ENCODE measurements at regions not wholly inside any gene's neighbourhood (a gene's known extent, or its start where the extent isn't known, plus 50 kb on each side); places are given as distances from the start of the nearest gene placed in this dataset.

DNA sequence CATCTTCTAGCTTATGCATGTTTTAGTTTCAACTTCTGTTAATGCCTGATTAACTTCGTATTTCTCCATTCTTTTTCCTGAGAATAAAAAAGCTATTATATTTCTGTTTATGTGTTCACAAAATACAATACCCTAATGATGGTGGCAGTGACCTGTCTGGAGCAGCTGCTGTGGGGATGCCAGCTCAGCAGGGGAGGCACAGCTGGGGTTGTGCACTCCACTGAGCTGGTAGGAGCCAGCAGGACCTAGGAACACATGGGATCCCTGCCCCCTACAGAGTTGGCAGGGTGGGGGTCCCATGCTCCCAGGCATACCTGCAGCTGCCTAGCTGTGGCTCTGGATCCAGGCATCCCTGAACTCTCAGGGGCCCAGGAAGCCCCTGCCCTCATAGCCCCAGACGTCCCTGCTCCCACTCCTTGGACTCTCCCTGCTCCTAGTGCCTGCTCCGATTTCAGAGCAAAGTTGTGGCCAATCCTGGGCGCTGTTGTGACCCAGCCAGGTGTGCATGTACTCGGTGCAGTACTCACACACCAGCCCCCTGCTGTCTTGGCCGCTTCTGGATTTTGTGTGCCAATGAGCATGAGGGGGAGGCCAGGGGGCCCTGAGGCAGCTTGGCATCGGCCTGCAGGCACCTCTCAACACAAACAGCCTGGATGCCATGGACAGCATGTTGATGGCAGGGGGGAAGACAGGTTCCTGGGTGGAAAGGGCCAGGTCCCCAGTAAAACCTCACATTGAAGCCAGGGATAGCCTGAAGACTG lies 546.0 kb downstream of the ZNF804A start:
- WGBS (ENCODE audit: low lambda C conversion rate, missing lambda C conversion rate) = 81% methylated on average over 7 of the region's 7 CpGs
- Histone ChIP-seq H2AFZ (no peak overlapping the region), H3K27me3 (no peaks in the 10 kb centered on the region), H4K20me1 (ENCODE audit: insufficient read depth, poor library complexity, severe bottlenecking) (no peaks in the 10 kb centered on the region), H3K9me3 (ENCODE audit: low read depth) (no peaks in the 10 kb centered on the region), H3K4me3 (no peak overlapping the region), H3K4me1 (ENCODE audit: insufficient read depth) (no peaks in the 10 kb centered on the region), H3K27ac (no peak overlapping the region), H3K4me2 (no peak overlapping the region), H3K9me2 (replicated peaks; ENCODE audit: insufficient read depth) (no peaks in the 10 kb centered on the region), H3K36me3 (replicated peaks; ENCODE audit: insufficient read depth, low read depth) (no peaks in the 10 kb centered on the region), H3K79me2 (no peaks in the 10 kb centered on the region)
- DNase-seq (ENCODE audit: low spot score) = no peak
- no peak for TF ChIP-seq EZH2phosphoT487 (IDR thresholded peaks at IDR 0.05; ENCODE audit: low read depth, severe bottlenecking, unreplicated experiment)
- no peak for TF ChIP-seq EZH2 (IDR thresholded peaks at IDR 0.05; ENCODE audit: borderline replicate concordance)

DNA sequence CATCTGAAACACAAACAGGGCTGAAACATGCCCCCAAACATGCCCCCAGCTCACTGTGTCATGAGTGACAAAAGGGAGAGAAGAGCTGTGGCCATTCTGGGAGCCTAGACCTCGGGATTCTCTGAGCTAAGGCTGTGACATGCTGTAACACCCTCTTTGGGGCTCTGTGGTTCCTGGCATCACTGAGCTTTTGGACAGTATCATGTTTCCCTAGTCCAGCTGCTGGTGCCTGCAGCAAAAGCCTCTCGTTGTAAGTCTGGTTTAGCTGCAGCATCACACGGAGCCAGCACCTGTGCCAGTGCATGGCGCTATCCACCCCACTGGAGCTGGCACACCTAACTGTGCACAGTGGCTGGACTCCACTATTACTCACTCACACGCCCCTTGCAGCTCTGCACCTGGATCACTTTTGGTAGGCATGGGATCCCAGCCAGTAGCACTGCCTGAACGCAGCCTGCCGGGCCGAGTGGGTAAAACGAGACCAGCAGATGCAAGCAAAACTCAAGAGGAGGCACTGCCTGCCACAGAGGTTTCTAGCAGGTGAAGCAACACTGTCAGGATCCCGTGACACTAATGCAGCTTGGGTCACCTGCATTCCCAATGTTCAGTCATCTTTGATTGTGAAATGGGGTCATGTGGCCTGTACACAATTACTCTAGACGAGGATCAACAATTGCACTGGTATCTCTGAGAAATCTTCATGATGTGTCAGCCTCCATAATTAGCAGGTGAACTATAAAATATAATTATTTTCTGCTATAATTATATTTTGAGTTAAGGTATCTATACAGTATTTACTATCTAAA lies 547.2 kb downstream of the ZNF804A start:
- Histone ChIP-seq H2AFZ (no peak overlapping the region), H3K9me2 (replicated peaks; ENCODE audit: insufficient read depth) (no peaks in the 10 kb centered on the region), H3K36me3 (replicated peaks; ENCODE audit: insufficient read depth, low read depth) (no peaks in the 10 kb centered on the region), H3K27me3 (no peaks in the 10 kb centered on the region), H3K27ac (no peak overlapping the region), H4K20me1 (ENCODE audit: insufficient read depth, poor library complexity, severe bottlenecking) (no peaks in the 10 kb centered on the region), H3K79me2 (no peaks in the 10 kb centered on the region), H3K4me1 (ENCODE audit: insufficient read depth) (no peaks in the 10 kb centered on the region), H3K4me3 (no peak overlapping the region), H3K9me3 (ENCODE audit: low read depth) (no peaks in the 10 kb centered on the region), H3K4me2 (no peak overlapping the region)
- 87% methylated on average over 11 of the region's 11 CpGs for WGBS (ENCODE audit: low lambda C conversion rate, missing lambda C conversion rate)
- peak; percentile 5 for DNase-seq (ENCODE audit: low spot score)
- TF ChIP-seq EZH2phosphoT487 (IDR thresholded peaks at IDR 0.05; ENCODE audit: low read depth, severe bottlenecking, unreplicated experiment) (no peak), EZH2 (IDR thresholded peaks at IDR 0.05; ENCODE audit: borderline replicate concordance) (no peak)
- TF ChIP-seq, protein P1, sequence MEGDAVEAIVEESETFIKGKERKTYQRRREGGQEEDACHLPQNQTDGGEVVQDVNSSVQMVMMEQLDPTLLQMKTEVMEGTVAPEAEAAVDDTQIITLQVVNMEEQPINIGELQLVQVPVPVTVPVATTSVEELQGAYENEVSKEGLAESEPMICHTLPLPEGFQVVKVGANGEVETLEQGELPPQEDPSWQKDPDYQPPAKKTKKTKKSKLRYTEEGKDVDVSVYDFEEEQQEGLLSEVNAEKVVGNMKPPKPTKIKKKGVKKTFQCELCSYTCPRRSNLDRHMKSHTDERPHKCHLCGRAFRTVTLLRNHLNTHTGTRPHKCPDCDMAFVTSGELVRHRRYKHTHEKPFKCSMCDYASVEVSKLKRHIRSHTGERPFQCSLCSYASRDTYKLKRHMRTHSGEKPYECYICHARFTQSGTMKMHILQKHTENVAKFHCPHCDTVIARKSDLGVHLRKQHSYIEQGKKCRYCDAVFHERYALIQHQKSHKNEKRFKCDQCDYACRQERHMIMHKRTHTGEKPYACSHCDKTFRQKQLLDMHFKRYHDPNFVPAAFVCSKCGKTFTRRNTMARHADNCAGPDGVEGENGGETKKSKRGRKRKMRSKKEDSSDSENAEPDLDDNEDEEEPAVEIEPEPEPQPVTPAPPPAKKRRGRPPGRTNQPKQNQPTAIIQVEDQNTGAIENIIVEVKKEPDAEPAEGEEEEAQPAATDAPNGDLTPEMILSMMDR (IDR thresholded peaks at IDR 0.05; ENCODE audit: poor library complexity) = no peak

DNA sequence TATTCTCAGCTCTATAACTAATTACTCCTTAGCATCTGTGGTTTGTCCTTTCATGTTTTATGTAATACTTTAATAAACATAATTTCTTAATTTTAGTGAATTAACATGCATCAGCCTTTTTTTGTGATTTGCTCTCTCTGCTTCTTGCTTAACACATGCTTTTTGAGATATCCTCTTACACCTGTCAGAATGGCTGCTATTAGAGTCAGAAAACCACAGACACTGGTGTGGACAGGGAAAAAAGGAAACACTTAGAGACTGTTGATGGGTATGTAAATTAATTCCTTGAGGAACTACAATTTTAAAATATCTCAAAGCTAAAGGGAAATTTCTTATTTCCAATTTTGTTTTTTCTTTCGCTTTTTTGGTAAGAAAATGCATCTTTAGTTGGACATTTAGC lies 549.0 kb downstream of the ZNF804A start:
- Histone ChIP-seq H3K79me2 (no peaks in the 10 kb centered on the region), H4K20me1 (ENCODE audit: insufficient read depth, poor library complexity, severe bottlenecking) (no peaks in the 10 kb centered on the region), H2AFZ (no peak overlapping the region), H3K4me1 (ENCODE audit: insufficient read depth) (no peaks in the 10 kb centered on the region), H3K9me2 (replicated peaks; ENCODE audit: insufficient read depth) (no peaks in the 10 kb centered on the region), H3K4me3 (no peak overlapping the region), H3K27ac (no peak overlapping the region), H3K4me2 (no peak overlapping the region), H3K36me3 (replicated peaks; ENCODE audit: insufficient read depth, low read depth) (no peaks in the 10 kb centered on the region), H3K9me3 (ENCODE audit: low read depth) (no peaks in the 10 kb centered on the region), H3K27me3 (no peaks in the 10 kb centered on the region)
- DNase-seq (ENCODE audit: low spot score) = no peak
- TF ChIP-seq, protein P1 (IDR thresholded peaks at IDR 0.05; ENCODE audit: poor library complexity) = no peak
- TF ChIP-seq EZH2phosphoT487 (IDR thresholded peaks at IDR 0.05; ENCODE audit: low read depth, severe bottlenecking, unreplicated experiment) (no peak), EZH2 (IDR thresholded peaks at IDR 0.05; ENCODE audit: borderline replicate concordance) (no peak)
- WGBS (ENCODE audit: low lambda C conversion rate, missing lambda C conversion rate) = 83% methylated on average over 1 of the region's 1 CpG

DNA sequence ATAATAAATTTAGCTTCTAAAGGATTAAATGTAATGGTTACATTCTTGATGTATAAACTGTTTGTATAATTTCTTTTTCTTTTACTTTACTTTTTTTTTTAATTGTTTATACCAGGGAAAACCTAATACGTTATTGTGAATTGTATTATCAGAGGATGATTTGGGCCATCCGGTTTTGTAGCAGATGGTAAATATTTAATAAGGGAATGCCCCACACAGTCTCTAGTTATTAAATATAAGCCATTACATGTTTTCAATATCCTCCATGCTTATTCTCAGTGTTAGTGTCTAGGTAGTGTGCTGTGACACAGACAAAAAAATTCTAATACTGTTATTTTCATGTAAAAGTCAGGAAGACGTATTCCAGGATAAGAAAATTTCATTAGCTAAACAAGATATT lies 553.9 kb downstream of the ZNF804A start:
- Histone ChIP-seq H3K4me3 (no peak overlapping the region), H3K9me3 (ENCODE audit: low read depth) (no peaks in the 10 kb centered on the region), H3K4me2 (no peak overlapping the region), H4K20me1 (ENCODE audit: insufficient read depth, poor library complexity, severe bottlenecking) (no peaks in the 10 kb centered on the region), H2AFZ (no peak overlapping the region), H3K4me1 (ENCODE audit: insufficient read depth) (no peaks in the 10 kb centered on the region), H3K27ac (no peak overlapping the region), H3K79me2 (no peaks in the 10 kb centered on the region), H3K36me3 (replicated peaks; ENCODE audit: insufficient read depth, low read depth) (no peaks in the 10 kb centered on the region), H3K9me2 (replicated peaks; ENCODE audit: insufficient read depth) (no peaks in the 10 kb centered on the region), H3K27me3 (no peaks in the 10 kb centered on the region)
- no peak for DNase-seq (ENCODE audit: low spot score)
- 74% methylated on average over 3 of the region's 3 CpGs for WGBS (ENCODE audit: low lambda C conversion rate, missing lambda C conversion rate)
- TF ChIP-seq, protein P1 (IDR thresholded peaks at IDR 0.05; ENCODE audit: poor library complexity) = no peak
- TF ChIP-seq EZH2phosphoT487 (IDR thresholded peaks at IDR 0.05; ENCODE audit: low read depth, severe bottlenecking, unreplicated experiment) (no peak), EZH2 (IDR thresholded peaks at IDR 0.05; ENCODE audit: borderline replicate concordance) (no peak)

All from hepatocyte (in vitro differentiated cells).